ENCODE measurements at regions not wholly inside any gene's neighbourhood (a gene's known extent, or its start where the extent isn't known, plus 50 kb on each side); places are given as distances from the start of the nearest gene placed in this dataset.

GRCh38 chr6:67068781-67069180 lies 1361.8 kb upstream of the EYS start:
- no peak overlapping the region for H2BK120ac ChIP-seq (ENCODE audit: low read depth, low read length)
- WGBS, 2 donors (ENCODE audit: extremely low coverage in 2 of 2, insufficient read length in 2 of 2, insufficient replicate concordance in 1 of 2), result no CpG with 5 or more reads among the region's 2 CpGs

GRCh38 chr6:67064323-67064722 lies 1357.3 kb upstream of the EYS start:
- Histone ChIP-seq H2BK15ac (ENCODE audit: low read length) (no peak overlapping the region), H3K14ac (ENCODE audit: low read length) (no peak overlapping the region), H2BK5ac (ENCODE audit: low read length) (no peak overlapping the region), H3K27ac (replicated peaks; ENCODE audit: low read length) (no peak overlapping the region), H3K9ac (ENCODE audit: low read depth, low read length, poor library complexity) (no peak overlapping the region), H3K79me1 (ENCODE audit: low read depth, low read length) (no peaks in the 10 kb centered on the region), H4K8ac (ENCODE audit: low read depth, low read length) (no peak overlapping the region), H2BK12ac (ENCODE audit: low read length) (no peak overlapping the region), H3K4me3 (ENCODE audit: low read length in 2 of 2) (no peak overlapping the region), H3K18ac (ENCODE audit: low read length) (no peak overlapping the region), H2BK120ac (ENCODE audit: low read depth, low read length) (no peak overlapping the region), H4K91ac (ENCODE audit: low read depth, low read length, poor library complexity) (no peak overlapping the region), H3K23ac (ENCODE audit: low read depth, low read length, poor library complexity) (no peak overlapping the region), H2AK5ac (ENCODE audit: low read depth, low read length) (no peak overlapping the region), H3K9me3 (replicated peaks in 1 of 2; ENCODE audit: control insufficient read depth in 2 of 2, insufficient read depth in 1 of 2, low read depth in 1 of 2, low read length in 2 of 2) (peaks cover 0 to 2% of the 10 kb centered on the region in 2 donors), H2AFZ (ENCODE audit: low read length) (no peak overlapping the region), H3K4me1 (ENCODE audit: control insufficient read depth in 2 of 2, insufficient read depth in 1 of 2, low read depth in 1 of 2, low read length in 2 of 2) (no peaks in the 10 kb centered on the region), H3K4me2 (ENCODE audit: insufficient read depth, low read length, poor library complexity, severe bottlenecking) (no peak overlapping the region), H3K4ac (ENCODE audit: low read length) (no peak overlapping the region), H3K36me3 (replicated peaks in 1 of 2; ENCODE audit: control insufficient read depth in 2 of 2, insufficient read depth in 2 of 2, low read length in 2 of 2) (no peaks in the 10 kb centered on the region), H3K27me3 (ENCODE audit: control insufficient read depth in 3 of 3, insufficient read depth in 3 of 3, low read depth in 1 of 3, low read length in 3 of 3) (no peaks in the 10 kb centered on the region)
- no peak for DNase-seq (ENCODE audit: low spot score)
- no CpG with 5 or more reads among the region's 1 CpG for WGBS, 2 donors (ENCODE audit: extremely low coverage in 2 of 2, insufficient read length in 2 of 2, insufficient replicate concordance in 1 of 2)

More at GRCh38 chr6:67068781-67069180, 1361.8 kb upstream of the EYS start:
- Histone ChIP-seq H3K36me3 (replicated peaks in 1 of 2; ENCODE audit: control insufficient read depth in 2 of 2, insufficient read depth in 2 of 2, low read length in 2 of 2) (no peaks in the 10 kb centered on the region), H2BK5ac (ENCODE audit: low read length) (no peak overlapping the region), H3K27ac (replicated peaks; ENCODE audit: low read length) (no peak overlapping the region), H4K8ac (ENCODE audit: low read depth, low read length) (no peak overlapping the region), H3K18ac (ENCODE audit: low read length) (no peak overlapping the region), H2AK5ac (ENCODE audit: low read depth, low read length) (no peak overlapping the region), H2AFZ (ENCODE audit: low read length) (no peak overlapping the region), H3K4me1 (ENCODE audit: control insufficient read depth in 2 of 2, insufficient read depth in 1 of 2, low read depth in 1 of 2, low read length in 2 of 2) (no peaks in the 10 kb centered on the region), H4K91ac (ENCODE audit: low read depth, low read length, poor library complexity) (no peak overlapping the region), H3K9me3 (replicated peaks in 1 of 2; ENCODE audit: control insufficient read depth in 2 of 2, insufficient read depth in 1 of 2, low read depth in 1 of 2, low read length in 2 of 2) (peaks cover 0 to 2% of the 10 kb centered on the region in 2 donors), H3K79me1 (ENCODE audit: low read depth, low read length) (no peaks in the 10 kb centered on the region), H3K4ac (ENCODE audit: low read length) (no peak overlapping the region), H3K4me3 (ENCODE audit: low read length in 2 of 2) (no peak overlapping the region), H3K23ac (ENCODE audit: low read depth, low read length, poor library complexity) (no peak overlapping the region), H2BK15ac (ENCODE audit: low read length) (no peak overlapping the region), H3K9ac (ENCODE audit: low read depth, low read length, poor library complexity) (no peak overlapping the region), H3K4me2 (ENCODE audit: insufficient read depth, low read length, poor library complexity, severe bottlenecking) (no peak overlapping the region), H3K14ac (ENCODE audit: low read length) (no peak overlapping the region), H3K27me3 (ENCODE audit: control insufficient read depth in 3 of 3, insufficient read depth in 3 of 3, low read depth in 1 of 3, low read length in 3 of 3) (no peaks in the 10 kb centered on the region), H2BK12ac (ENCODE audit: low read length) (no peak overlapping the region)
- DNase-seq (ENCODE audit: low spot score), result no peak

GRCh38 chr6:67047996-67048395 lies 1341.0 kb upstream of the EYS start:
- Histone ChIP-seq H2AK5ac (ENCODE audit: low read depth, low read length) (no peak overlapping the region), H3K4me1 (ENCODE audit: control insufficient read depth in 2 of 2, insufficient read depth in 1 of 2, low read depth in 1 of 2, low read length in 2 of 2) (no peaks in the 10 kb centered on the region), H2BK120ac (ENCODE audit: low read depth, low read length) (no peak overlapping the region), H2BK5ac (ENCODE audit: low read length) (no peak overlapping the region), H2BK15ac (ENCODE audit: low read length) (no peak overlapping the region), H3K27me3 (ENCODE audit: control insufficient read depth in 3 of 3, insufficient read depth in 3 of 3, low read depth in 1 of 3, low read length in 3 of 3) (no peaks in the 10 kb centered on the region), H3K23ac (ENCODE audit: low read depth, low read length, poor library complexity) (no peak overlapping the region), H3K27ac (replicated peaks; ENCODE audit: low read length) (no peak overlapping the region), H3K79me1 (ENCODE audit: low read depth, low read length) (no peaks in the 10 kb centered on the region), H3K36me3 (replicated peaks in 1 of 2; ENCODE audit: control insufficient read depth in 2 of 2, insufficient read depth in 2 of 2, low read length in 2 of 2) (no peaks in the 10 kb centered on the region), H3K4me2 (ENCODE audit: insufficient read depth, low read length, poor library complexity, severe bottlenecking) (no peak overlapping the region), H2AFZ (ENCODE audit: low read length) (no peak overlapping the region), H4K91ac (ENCODE audit: low read depth, low read length, poor library complexity) (no peak overlapping the region), H3K14ac (ENCODE audit: low read length) (no peak overlapping the region), H3K18ac (ENCODE audit: low read length) (no peak overlapping the region), H3K4ac (ENCODE audit: low read length) (no peak overlapping the region), H3K9ac (ENCODE audit: low read depth, low read length, poor library complexity) (no peak overlapping the region), H4K8ac (ENCODE audit: low read depth, low read length) (no peak overlapping the region), H3K9me3 (replicated peaks in 1 of 2; ENCODE audit: control insufficient read depth in 2 of 2, insufficient read depth in 1 of 2, low read depth in 1 of 2, low read length in 2 of 2) (no peaks in the 10 kb centered on the region), H2BK12ac (ENCODE audit: low read length) (no peak overlapping the region), H3K4me3 (ENCODE audit: low read length in 2 of 2) (no peak overlapping the region)
- no peak for DNase-seq (ENCODE audit: low spot score)
- WGBS, 2 donors (ENCODE audit: extremely low coverage in 2 of 2, insufficient read length in 2 of 2, insufficient replicate concordance in 1 of 2), result no CpG with 5 or more reads among the region's 1 CpG

- Histone ChIP-seq H2BK12ac (ENCODE audit: low read length) (no peak overlapping the region), H3K36me3 (replicated peaks in 1 of 2; ENCODE audit: control insufficient read depth in 2 of 2, insufficient read depth in 2 of 2, low read length in 2 of 2) (no peaks in the 10 kb centered on the region), H3K4ac (ENCODE audit: low read length) (no peak overlapping the region), H3K27me3 (ENCODE audit: control insufficient read depth in 3 of 3, insufficient read depth in 3 of 3, low read depth in 1 of 3, low read length in 3 of 3) (no peaks in the 10 kb centered on the region), H3K27ac (replicated peaks; ENCODE audit: low read length) (no peak overlapping the region), H3K9me3 (replicated peaks in 1 of 2; ENCODE audit: control insufficient read depth in 2 of 2, insufficient read depth in 1 of 2, low read depth in 1 of 2, low read length in 2 of 2) (no peaks in the 10 kb centered on the region), H3K4me1 (ENCODE audit: control insufficient read depth in 2 of 2, insufficient read depth in 1 of 2, low read depth in 1 of 2, low read length in 2 of 2) (no peaks in the 10 kb centered on the region), H2BK120ac (ENCODE audit: low read depth, low read length) (no peak overlapping the region), H3K79me1 (ENCODE audit: low read depth, low read length) (no peaks in the 10 kb centered on the region), H3K4me3 (ENCODE audit: low read length in 2 of 2) (no peak overlapping the region), H4K8ac (ENCODE audit: low read depth, low read length) (no peak overlapping the region), H3K9ac (ENCODE audit: low read depth, low read length, poor library complexity) (no peak overlapping the region), H3K4me2 (ENCODE audit: insufficient read depth, low read length, poor library complexity, severe bottlenecking) (no peak overlapping the region), H2BK15ac (ENCODE audit: low read length) (no peak overlapping the region), H3K23ac (ENCODE audit: low read depth, low read length, poor library complexity) (no peak overlapping the region), H3K18ac (ENCODE audit: low read length) (no peak overlapping the region), H4K91ac (ENCODE audit: low read depth, low read length, poor library complexity) (no peak overlapping the region), H2AK5ac (ENCODE audit: low read depth, low read length) (no peak overlapping the region), H2AFZ (ENCODE audit: low read length) (no peak overlapping the region), H3K14ac (ENCODE audit: low read length) (no peak overlapping the region), H2BK5ac (ENCODE audit: low read length) (no peak overlapping the region)
- no peak for DNase-seq (ENCODE audit: low spot score)
- no CpG with 5 or more reads among the region's 3 CpGs for WGBS, 2 donors (ENCODE audit: extremely low coverage in 2 of 2, insufficient read length in 2 of 2, insufficient replicate concordance in 1 of 2)
These were observed 1338.0 kb upstream of the EYS start for GRCh38 chr6:67045076-67045475.

Data from neuronal stem cell (in vitro differentiated cells).